Prostate gland (tissue), 2 donors: ENCODE measurements at regions not wholly inside any gene's neighbourhood (a gene's known extent, or its start where the extent isn't known, plus 50 kb on each side); places are given as distances from the start of the nearest gene placed in this dataset.

Source experiments
- CTCF ChIP-seq, 4 experiments: fragments of 200-600 bp in 2 of 4; fragments of 450-650 bp in 2 of 4; sonication (generic) in 2 of 4; IDR thresholded peaks; 1 replicate in 3 of 4; 2 replicates in 1 of 4; pipeline ENCODE4 v1.5.1; 2016 to 2019; ENCODE audit warnings: antibody characterized with exemption in 4 of 4, mild to moderate bottlenecking in 2 of 4, moderate library complexity in 2 of 4
- POLR2A ChIP-seq: fragments of 450-650 bp; IDR thresholded peaks from one replicate; pipeline ENCODE4 v1.6.1; 2016; ENCODE audit warnings: antibody characterized with exemption, mild to moderate bottlenecking
- POLR2AphosphoS5 ChIP-seq: sonication (generic); formaldehyde crosslinking; IDR thresholded peaks from one replicate; pipeline ENCODE4 v1.6.1; 2017; ENCODE audit warnings: antibody characterized with exemption

DNA sequence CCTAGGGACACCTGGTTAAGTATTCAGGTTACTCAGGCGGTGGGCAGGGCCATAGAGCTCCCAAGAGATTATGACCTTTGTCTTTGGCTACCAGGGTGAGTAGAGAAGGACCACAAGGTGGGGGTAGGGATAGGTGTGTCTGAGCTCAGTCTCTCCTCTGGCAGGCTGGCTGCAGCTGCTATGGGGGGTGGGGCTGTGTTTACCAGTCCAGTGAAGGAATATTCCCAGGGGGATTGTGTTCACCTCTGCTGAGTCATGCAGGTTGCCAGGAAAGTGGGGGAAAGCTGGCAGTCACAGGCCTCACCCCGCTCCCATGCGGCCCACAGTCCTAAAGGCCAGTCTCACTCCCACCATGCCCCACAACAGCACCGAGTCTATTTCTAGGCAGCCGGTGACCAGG lies 53.6 kb upstream of the POU5F2 start:
- TF ChIP-seq CTCF (IDR thresholded peaks at IDR 0.05), result no peak
- no peak for TF ChIP-seq POLR2A
- TF ChIP-seq POLR2AphosphoS5, result no peak
